ENCODE measurements at regions not wholly inside any gene's neighbourhood (a gene's known extent, or its start where the extent isn't known, plus 50 kb on each side); places are given as distances from the start of the nearest gene placed in this dataset.

GRCh38 chr11:115820026-115820425, 315.8 kb upstream of the CADM1 start:
- Mint-ChIP-seq H3K4me3 (no peak overlapping the region), H3K27me3 (no peaks in the 10 kb centered on the region), H3K27ac (no peak overlapping the region), H3K36me3 (no peaks in the 10 kb centered on the region), H3K4me1 (ENCODE audit: unreplicated experiment) (no peaks in the 10 kb centered on the region), H3K9me3 (peaks cover 10% of the 10 kb centered on the region)
- no peak for TF ChIP-seq CTCF (conservative IDR thresholded peaks at IDR 0.05)
- no peak for DNase-seq (ENCODE audit: extremely low spot score, unreplicated experiment)

- no peak for TF ChIP-seq CTCF (conservative IDR thresholded peaks at IDR 0.05)
- Mint-ChIP-seq H3K27ac (no peak overlapping the region), H3K9me3 (peaks cover 10% of the 10 kb centered on the region), H3K36me3 (no peaks in the 10 kb centered on the region), H3K4me3 (no peak overlapping the region), H3K27me3 (no peaks in the 10 kb centered on the region), H3K4me1 (ENCODE audit: unreplicated experiment) (no peaks in the 10 kb centered on the region)
- DNase-seq (ENCODE audit: extremely low spot score, unreplicated experiment): no peak
Observed at GRCh38 chr11:115819014-115819413, 314.8 kb upstream of the CADM1 start.

- TF ChIP-seq CTCF (conservative IDR thresholded peaks at IDR 0.05): no peak
- no peaks in the 10 kb centered on the region for H3K36me3 Mint-ChIP-seq
- no peak overlapping the region for H3K4me3 Mint-ChIP-seq
- peaks cover 10% of the 10 kb centered on the region for H3K9me3 Mint-ChIP-seq
- no peaks in the 10 kb centered on the region for H3K27me3 Mint-ChIP-seq
- DNase-seq (ENCODE audit: extremely low spot score, unreplicated experiment): no peak
- no peaks in the 10 kb centered on the region for H3K4me1 Mint-ChIP-seq (ENCODE audit: unreplicated experiment)
- H3K27ac Mint-ChIP-seq: no peak overlapping the region
Observed at GRCh38 chr11:115817844-115818468, 313.7 kb upstream of the CADM1 start.

GRCh38 chr11:115808351-115808940, 304.2 kb upstream of the CADM1 start:
- Mint-ChIP-seq H3K27me3 (no peaks in the 10 kb centered on the region), H3K4me1 (ENCODE audit: unreplicated experiment) (no peaks in the 10 kb centered on the region), H3K9me3 (peaks cover 4% of the 10 kb centered on the region), H3K36me3 (no peaks in the 10 kb centered on the region), H3K4me3 (no peak overlapping the region), H3K27ac (no peak overlapping the region)
- TF ChIP-seq CTCF (conservative IDR thresholded peaks at IDR 0.05): no peak
- DNase-seq (ENCODE audit: extremely low spot score, unreplicated experiment): no peak

- no peaks in the 10 kb centered on the region for H3K36me3 Mint-ChIP-seq
- no peak for DNase-seq (ENCODE audit: extremely low spot score, unreplicated experiment)
- no peaks in the 10 kb centered on the region for H3K4me1 Mint-ChIP-seq (ENCODE audit: unreplicated experiment)
- TF ChIP-seq CTCF (conservative IDR thresholded peaks at IDR 0.05): no peak
- no peaks in the 10 kb centered on the region for H3K27me3 Mint-ChIP-seq
- H3K9me3 Mint-ChIP-seq: peaks cover 4% of the 10 kb centered on the region
- H3K27ac Mint-ChIP-seq: no peak overlapping the region
- H3K4me3 Mint-ChIP-seq: no peak overlapping the region
Observed at GRCh38 chr11:115806056-115806455, 301.8 kb upstream of the CADM1 start.

Measured in type B pancreatic cell (in vitro differentiated cells).